WTC11 (cell line): ENCODE measurements at regions not wholly inside any gene's neighbourhood (a gene's known extent, or its start where the extent isn't known, plus 50 kb on each side); places are given as distances from the start of the nearest gene placed in this dataset.

Experiments used
- ATAC-seq: fragments of 200-7000 bp; cut with Tn5 transposase; 2 replicates; pipeline ENCODE4 v1.10.0; 2021; ENCODE audit warnings: mild to moderate bottlenecking, moderate library complexity
- CTCF ChIA-PET: fragments of 300-600 bp; sonication (Branson Sonifier 250); formaldehyde crosslinking; loops from one replicate; lab custom pipeline; 2021; ENCODE audit warnings: antibody characterized with exemption; lab: Charles Lee
- POLR2A ChIA-PET: fragments of 350-600 bp; sonication (Branson Sonifier 250); formaldehyde crosslinking; loops from one replicate; lab custom pipeline; 2021; ENCODE audit warnings: antibody characterized with exemption; lab: Charles Lee
- DNase-seq: peaks from one replicate; pipeline ENCODE4 v3.0.0; 2021; ENCODE audit warnings: low spot score
- H3K27ac Mint-ChIP-seq: 2 replicates; pipeline ENCODE4 v1.8.0; 2021; ENCODE audit warnings: mixed read lengths
- H3K27me3 Mint-ChIP-seq: 2 replicates; pipeline ENCODE4 v1.8.0; 2021; ENCODE audit warnings: low read depth, mild to moderate bottlenecking, moderate library complexity, mixed read lengths
- H3K36me3 Mint-ChIP-seq: 2 replicates; pipeline ENCODE4 v1.8.0; 2021; ENCODE audit warnings: mixed read lengths
- H3K4me1 Mint-ChIP-seq: 2 replicates; pipeline ENCODE4 v1.8.0; 2022; ENCODE audit warnings: mixed read lengths
- H3K4me3 Mint-ChIP-seq: 2 replicates; pipeline ENCODE4 v1.8.0; 2021; ENCODE audit warnings: mild to moderate bottlenecking, moderate library complexity, mixed read lengths
- H3K9me3 Mint-ChIP-seq: 2 replicates; pipeline ENCODE4 v1.8.0; 2021; ENCODE audit warnings: mixed read lengths
- ATF1 ChIP-seq: sonication (generic); formaldehyde crosslinking; IDR thresholded peaks from 2 replicates; pipeline ENCODE4 v1.8.1; 2023; ENCODE audit warnings: mild to moderate bottlenecking, moderate library complexity, missing genetic modification reagents
- ATF3 ChIP-seq: sonication (generic); formaldehyde crosslinking; conservative IDR thresholded peaks from 2 replicates; pipeline ENCODE4 v1.8.1; 2022; ENCODE audit warnings: mild to moderate bottlenecking, missing genetic modification reagents
- CBFB ChIP-seq: sonication (generic); formaldehyde crosslinking; IDR thresholded peaks from 2 replicates; pipeline ENCODE4 v1.8.1; 2022; ENCODE audit warnings: mild to moderate bottlenecking, low read depth, missing genetic modification reagents
- CDX4 ChIP-seq: fragments of 250-450 bp; sonication (Bioruptor Pico); IDR thresholded peaks from 2 replicates; pipeline ENCODE4 v1.9.0; 2021; ENCODE audit warnings: moderate library complexity, mild to moderate bottlenecking, inconsistent platforms, borderline replicate concordance
- E2F4 ChIP-seq: sonication (generic); formaldehyde crosslinking; IDR thresholded peaks from 2 replicates; pipeline ENCODE4 v1.8.1; 2022; ENCODE audit warnings: low read depth, mild to moderate bottlenecking, moderate library complexity, missing genetic modification reagents, borderline replicate concordance
- E2F5 ChIP-seq: sonication (generic); formaldehyde crosslinking; IDR thresholded peaks from 2 replicates; pipeline ENCODE4 v1.8.1; 2022; ENCODE audit warnings: mild to moderate bottlenecking, moderate library complexity, missing genetic modification reagents
- ELF4 ChIP-seq: sonication (generic); formaldehyde crosslinking; IDR thresholded peaks from 2 replicates; pipeline ENCODE4 v1.8.1; 2022; ENCODE audit warnings: low read depth, mild to moderate bottlenecking, moderate library complexity, missing genetic modification reagents
- FOXJ3 ChIP-seq: sonication (generic); formaldehyde crosslinking; IDR thresholded peaks from 2 replicates; pipeline ENCODE4 v1.9.0; 2021; ENCODE audit warnings: missing genetic modification reagents, mild to moderate bottlenecking, borderline replicate concordance
- HMGA2 ChIP-seq: fragments of 250-450 bp; sonication (Bioruptor Pico); IDR thresholded peaks from 2 replicates; pipeline ENCODE4 v1.4.0; 2021; ENCODE audit warnings: mild to moderate bottlenecking, moderate library complexity
- IRF1 ChIP-seq: sonication (generic); formaldehyde crosslinking; IDR thresholded peaks from 2 replicates; pipeline ENCODE4 v1.8.0; 2023; ENCODE audit warnings: missing genetic modification reagents
- NR2C2 ChIP-seq: sonication (generic); formaldehyde crosslinking; IDR thresholded peaks from 2 replicates; pipeline ENCODE4 v1.8.0; 2022; ENCODE audit warnings: mild to moderate bottlenecking, missing genetic modification reagents
- PREB ChIP-seq: sonication (generic); formaldehyde crosslinking; IDR thresholded peaks from 2 replicates; pipeline ENCODE4 v1.8.1; 2022; ENCODE audit warnings: mild to moderate bottlenecking, missing genetic modification reagents, moderate library complexity, borderline replicate concordance
- TCF7 ChIP-seq: sonication (generic); formaldehyde crosslinking; IDR thresholded peaks from 2 replicates; pipeline ENCODE4 v1.8.0; 2022; ENCODE audit warnings: mild to moderate bottlenecking, low read depth, missing genetic modification reagents, moderate library complexity
- USF1 ChIP-seq: sonication (generic); formaldehyde crosslinking; IDR thresholded peaks from 2 replicates; pipeline ENCODE4 v1.8.0; 2022; ENCODE audit warnings: mild to moderate bottlenecking, missing genetic modification reagents
- USF2 ChIP-seq: sonication (generic); formaldehyde crosslinking; IDR thresholded peaks from 2 replicates; pipeline ENCODE4 v1.8.1; 2023; ENCODE audit warnings: mild to moderate bottlenecking, missing genetic modification reagents, moderate library complexity
- ZNF263 ChIP-seq: sonication (generic); formaldehyde crosslinking; IDR thresholded peaks from 2 replicates; pipeline ENCODE4 v1.8.1; 2022; ENCODE audit warnings: low read depth, mild to moderate bottlenecking, moderate library complexity, missing genetic modification reagents
- ZNF671 ChIP-seq: fragments of 250-450 bp; sonication (Bioruptor Pico); IDR thresholded peaks from 2 replicates; pipeline ENCODE4 v1.8.0; 2021; ENCODE audit warnings: mild to moderate bottlenecking
- ZSCAN18 ChIP-seq: fragments of 250-450 bp; sonication (Bioruptor Pico); IDR thresholded peaks from 2 replicates; pipeline ENCODE4 v2.1.2; 2022; ENCODE audit warnings: mild to moderate bottlenecking, moderate library complexity

GRCh38 chr3:115415246-115415996 lies 207.9 kb upstream of the GAP43 start:
- ATAC-seq (no peak), DNase-seq (no peak)
- no peak overlapping the region for H3K27ac Mint-ChIP-seq
- H3K4me3 Mint-ChIP-seq = no peak overlapping the region
- CTCF ChIA-PET = no interaction called here
- H3K27me3 Mint-ChIP-seq = no peaks in the 10 kb centered on the region
- H3K9me3 Mint-ChIP-seq = no peaks in the 10 kb centered on the region
- TF ChIP-seq ZSCAN18 (CRISPR knock-in tag) (no peak), NR2C2 (CRISPR knock-in tag) (no peak), ATF1 (CRISPR knock-in tag) (no peak), HMGA2 (CRISPR knock-in tag) (no peak), USF2 (CRISPR knock-in tag) (no peak), ZNF263 (CRISPR knock-in tag) (no peak), CBFB (CRISPR knock-in tag) (no peak), ELF4 (no peak), FOXJ3 (no peak), CDX4 (no peak), E2F5 (no peak), ZNF671 (CRISPR knock-in tag) (no peak)
- POLR2A ChIA-PET = no interaction called here
- no peaks in the 10 kb centered on the region for H3K36me3 Mint-ChIP-seq
- H3K4me1 Mint-ChIP-seq = peaks cover 11% of the 10 kb centered on the region

GRCh38 chr3:115418583-115418982 lies 204.7 kb upstream of the GAP43 start:
- no peak overlapping the region for H3K27ac Mint-ChIP-seq
- CTCF ChIA-PET = no interaction called here

More at GRCh38 chr3:115418583-115418982, 204.7 kb upstream of the GAP43 start:
- Mint-ChIP-seq H3K4me1 (peaks cover 11% of the 10 kb centered on the region), H3K27me3 (no peaks in the 10 kb centered on the region), H3K36me3 (no peaks in the 10 kb centered on the region), H3K9me3 (no peaks in the 10 kb centered on the region), H3K4me3 (no peak overlapping the region)
- TF ChIP-seq NR2C2 (CRISPR knock-in tag) (no peak), IRF1 (no peak), ATF3 (no peak), PREB (CRISPR knock-in tag) (no peak), ZNF671 (CRISPR knock-in tag) (no peak), E2F4 (CRISPR knock-in tag) (no peak), USF1 (no peak), TCF7 (no peak)
- POLR2A ChIA-PET = no interaction called here
- ATAC-seq (peak; percentile 83), DNase-seq (no peak)
